ENCODE measurements at regions not wholly inside any gene's neighbourhood (a gene's known extent, or its start where the extent isn't known, plus 50 kb on each side); places are given as distances from the start of the nearest gene placed in this dataset.

GRCh38 chr5:10115669-10116068, 134.0 kb downstream of the ATPSCKMT start (continued):
- TF ChIP-seq, protein P1, sequence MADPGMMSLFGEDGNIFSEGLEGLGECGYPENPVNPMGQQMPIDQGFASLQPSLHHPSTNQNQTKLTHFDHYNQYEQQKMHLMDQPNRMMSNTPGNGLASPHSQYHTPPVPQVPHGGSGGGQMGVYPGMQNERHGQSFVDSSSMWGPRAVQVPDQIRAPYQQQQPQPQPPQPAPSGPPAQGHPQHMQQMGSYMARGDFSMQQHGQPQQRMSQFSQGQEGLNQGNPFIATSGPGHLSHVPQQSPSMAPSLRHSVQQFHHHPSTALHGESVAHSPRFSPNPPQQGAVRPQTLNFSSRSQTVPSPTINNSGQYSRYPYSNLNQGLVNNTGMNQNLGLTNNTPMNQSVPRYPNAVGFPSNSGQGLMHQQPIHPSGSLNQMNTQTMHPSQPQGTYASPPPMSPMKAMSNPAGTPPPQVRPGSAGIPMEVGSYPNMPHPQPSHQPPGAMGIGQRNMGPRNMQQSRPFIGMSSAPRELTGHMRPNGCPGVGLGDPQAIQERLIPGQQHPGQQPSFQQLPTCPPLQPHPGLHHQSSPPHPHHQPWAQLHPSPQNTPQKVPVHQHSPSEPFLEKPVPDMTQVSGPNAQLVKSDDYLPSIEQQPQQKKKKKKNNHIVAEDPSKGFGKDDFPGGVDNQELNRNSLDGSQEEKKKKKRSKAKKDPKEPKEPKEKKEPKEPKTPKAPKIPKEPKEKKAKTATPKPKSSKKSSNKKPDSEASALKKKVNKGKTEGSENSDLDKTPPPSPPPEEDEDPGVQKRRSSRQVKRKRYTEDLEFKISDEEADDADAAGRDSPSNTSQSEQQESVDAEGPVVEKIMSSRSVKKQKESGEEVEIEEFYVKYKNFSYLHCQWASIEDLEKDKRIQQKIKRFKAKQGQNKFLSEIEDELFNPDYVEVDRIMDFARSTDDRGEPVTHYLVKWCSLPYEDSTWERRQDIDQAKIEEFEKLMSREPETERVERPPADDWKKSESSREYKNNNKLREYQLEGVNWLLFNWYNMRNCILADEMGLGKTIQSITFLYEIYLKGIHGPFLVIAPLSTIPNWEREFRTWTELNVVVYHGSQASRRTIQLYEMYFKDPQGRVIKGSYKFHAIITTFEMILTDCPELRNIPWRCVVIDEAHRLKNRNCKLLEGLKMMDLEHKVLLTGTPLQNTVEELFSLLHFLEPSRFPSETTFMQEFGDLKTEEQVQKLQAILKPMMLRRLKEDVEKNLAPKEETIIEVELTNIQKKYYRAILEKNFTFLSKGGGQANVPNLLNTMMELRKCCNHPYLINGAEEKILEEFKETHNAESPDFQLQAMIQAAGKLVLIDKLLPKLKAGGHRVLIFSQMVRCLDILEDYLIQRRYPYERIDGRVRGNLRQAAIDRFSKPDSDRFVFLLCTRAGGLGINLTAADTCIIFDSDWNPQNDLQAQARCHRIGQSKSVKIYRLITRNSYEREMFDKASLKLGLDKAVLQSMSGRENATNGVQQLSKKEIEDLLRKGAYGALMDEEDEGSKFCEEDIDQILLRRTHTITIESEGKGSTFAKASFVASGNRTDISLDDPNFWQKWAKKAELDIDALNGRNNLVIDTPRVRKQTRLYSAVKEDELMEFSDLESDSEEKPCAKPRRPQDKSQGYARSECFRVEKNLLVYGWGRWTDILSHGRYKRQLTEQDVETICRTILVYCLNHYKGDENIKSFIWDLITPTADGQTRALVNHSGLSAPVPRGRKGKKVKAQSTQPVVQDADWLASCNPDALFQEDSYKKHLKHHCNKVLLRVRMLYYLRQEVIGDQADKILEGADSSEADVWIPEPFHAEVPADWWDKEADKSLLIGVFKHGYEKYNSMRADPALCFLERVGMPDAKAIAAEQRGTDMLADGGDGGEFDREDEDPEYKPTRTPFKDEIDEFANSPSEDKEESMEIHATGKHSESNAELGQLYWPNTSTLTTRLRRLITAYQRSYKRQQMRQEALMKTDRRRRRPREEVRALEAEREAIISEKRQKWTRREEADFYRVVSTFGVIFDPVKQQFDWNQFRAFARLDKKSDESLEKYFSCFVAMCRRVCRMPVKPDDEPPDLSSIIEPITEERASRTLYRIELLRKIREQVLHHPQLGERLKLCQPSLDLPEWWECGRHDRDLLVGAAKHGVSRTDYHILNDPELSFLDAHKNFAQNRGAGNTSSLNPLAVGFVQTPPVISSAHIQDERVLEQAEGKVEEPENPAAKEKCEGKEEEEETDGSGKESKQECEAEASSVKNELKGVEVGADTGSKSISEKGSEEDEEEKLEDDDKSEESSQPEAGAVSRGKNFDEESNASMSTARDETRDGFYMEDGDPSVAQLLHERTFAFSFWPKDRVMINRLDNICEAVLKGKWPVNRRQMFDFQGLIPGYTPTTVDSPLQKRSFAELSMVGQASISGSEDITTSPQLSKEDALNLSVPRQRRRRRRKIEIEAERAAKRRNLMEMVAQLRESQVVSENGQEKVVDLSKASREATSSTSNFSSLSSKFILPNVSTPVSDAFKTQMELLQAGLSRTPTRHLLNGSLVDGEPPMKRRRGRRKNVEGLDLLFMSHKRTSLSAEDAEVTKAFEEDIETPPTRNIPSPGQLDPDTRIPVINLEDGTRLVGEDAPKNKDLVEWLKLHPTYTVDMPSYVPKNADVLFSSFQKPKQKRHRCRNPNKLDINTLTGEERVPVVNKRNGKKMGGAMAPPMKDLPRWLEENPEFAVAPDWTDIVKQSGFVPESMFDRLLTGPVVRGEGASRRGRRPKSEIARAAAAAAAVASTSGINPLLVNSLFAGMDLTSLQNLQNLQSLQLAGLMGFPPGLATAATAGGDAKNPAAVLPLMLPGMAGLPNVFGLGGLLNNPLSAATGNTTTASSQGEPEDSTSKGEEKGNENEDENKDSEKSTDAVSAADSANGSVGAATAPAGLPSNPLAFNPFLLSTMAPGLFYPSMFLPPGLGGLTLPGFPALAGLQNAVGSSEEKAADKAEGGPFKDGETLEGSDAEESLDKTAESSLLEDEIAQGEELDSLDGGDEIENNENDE (IDR thresholded peaks at IDR 0.05; ENCODE audit: insufficient replicate concordance, low read length), result no peak
- TF ChIP-seq CBX8 (IDR thresholded peaks at IDR 0.05; ENCODE audit: borderline replicate concordance, low read depth, low read length), result no peak
- no peak for TF ChIP-seq SIRT6 (IDR thresholded peaks at IDR 0.05; ENCODE audit: low read length)
